Esophagus squamous epithelium (tissue), 5 donors: ENCODE measurements at regions not wholly inside any gene's neighbourhood (a gene's known extent, or its start where the extent isn't known, plus 50 kb on each side); places are given as distances from the start of the nearest gene placed in this dataset.
"Not testable (repeated sequence)": the region's sequence is repeated elsewhere in the genome, so short reads cannot be mapped to it uniquely, and the experiment has no call there.

Experiments
- DNase-seq: peaks from one replicate; lab custom pipeline; 2025; lab: John Stamatoyannopoulos, UW
- H3K27ac ChIP-seq, 4 donors: fragments of 200-600 bp; sonication (generic); one replicate each; pipeline ENCODE4 v1.5.1; 2016 to 2019; ENCODE audit warnings: mild to moderate bottlenecking in 1 of 4
- H3K27me3 ChIP-seq, 4 donors: fragments of 200-600 bp; sonication (generic); 1 replicate in 3 of 4; 2 replicates in 1 of 4; pipeline versions ENCODE4 v1.5.1 to v1.6.0; 2017 to 2021; ENCODE audit warnings: antibody characterized with exemption in 1 of 4
- H3K36me3 ChIP-seq, 3 donors: fragments of 200-600 bp; sonication (generic); one replicate each; pipeline ENCODE4 v1.5.1; 2016 to 2019
- H3K4me1 ChIP-seq, 3 donors: fragments of 200-600 bp; sonication (generic); one replicate each; pipeline ENCODE4 v1.5.1; 2017 to 2019
- H3K4me3 ChIP-seq, 4 donors: fragments of 200-600 bp; sonication (generic); 1 replicate in 3 of 4; 2 replicates in 1 of 4; pipeline ENCODE4 v1.5.1; 2016 to 2019; ENCODE audit warnings: mild to moderate bottlenecking in 2 of 4, moderate library complexity in 1 of 4
- H3K9me3 ChIP-seq, 3 donors: fragments of 200-600 bp; sonication (generic); one replicate each; pipeline ENCODE4 v1.5.1; 2016 to 2019
- POLR2A ChIP-seq, 4 donors: fragments of 450-650 bp; IDR thresholded peaks; one replicate each; pipeline ENCODE4 v1.6.1; 2017; ENCODE audit warnings: antibody characterized with exemption in 4 of 4, mild to moderate bottlenecking in 4 of 4, moderate library complexity in 3 of 4
- WGBS, 2 donors: methylation state at CpG; one replicate each; pipeline ENCODE4 v1.1.5; 2018; 5-methylcytosine and 5-hydroxymethylcytosine counted together
- intact Hi-C: fragments of 100-400 bp; cut with DNase I; formaldehyde crosslinking; loops from one replicate; pipeline ENCODE4 v1.15.0; 2022
- TF ChIP-seq, protein P1 (sequence below), 6 experiments: fragments of 450-650 bp in 4 of 6; fragments of 200-600 bp in 2 of 6; sonication (generic) in 2 of 6; IDR thresholded peaks; one replicate each; pipeline ENCODE4 v1.5.1; 2016 to 2019; ENCODE audit warnings: antibody characterized with exemption in 6 of 6, mild to moderate bottlenecking in 4 of 6, moderate library complexity in 4 of 6
- donor health status: DM: yes; HTN: yes; CAD: no.

DNA sequence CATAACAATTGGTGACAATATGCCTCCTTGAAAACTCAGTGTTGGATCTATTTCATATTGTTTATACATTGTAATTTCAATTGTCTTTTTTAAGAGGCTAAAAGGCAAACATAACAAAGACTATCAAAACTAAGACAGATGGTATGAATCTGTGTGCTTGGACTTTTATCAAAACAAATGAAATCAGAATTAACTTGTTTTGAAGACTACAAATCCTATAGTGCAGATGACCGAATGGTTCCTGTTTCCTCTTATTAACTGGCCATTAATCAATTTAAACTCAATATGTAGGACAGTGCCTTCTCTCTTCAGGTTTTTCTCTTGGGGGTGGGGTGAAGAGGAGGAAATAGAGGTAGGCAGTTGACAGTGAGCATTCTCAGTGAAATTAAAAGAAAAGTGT lies 366.9 kb upstream of the GRAMD2B start:
- TF ChIP-seq, protein P1, sequence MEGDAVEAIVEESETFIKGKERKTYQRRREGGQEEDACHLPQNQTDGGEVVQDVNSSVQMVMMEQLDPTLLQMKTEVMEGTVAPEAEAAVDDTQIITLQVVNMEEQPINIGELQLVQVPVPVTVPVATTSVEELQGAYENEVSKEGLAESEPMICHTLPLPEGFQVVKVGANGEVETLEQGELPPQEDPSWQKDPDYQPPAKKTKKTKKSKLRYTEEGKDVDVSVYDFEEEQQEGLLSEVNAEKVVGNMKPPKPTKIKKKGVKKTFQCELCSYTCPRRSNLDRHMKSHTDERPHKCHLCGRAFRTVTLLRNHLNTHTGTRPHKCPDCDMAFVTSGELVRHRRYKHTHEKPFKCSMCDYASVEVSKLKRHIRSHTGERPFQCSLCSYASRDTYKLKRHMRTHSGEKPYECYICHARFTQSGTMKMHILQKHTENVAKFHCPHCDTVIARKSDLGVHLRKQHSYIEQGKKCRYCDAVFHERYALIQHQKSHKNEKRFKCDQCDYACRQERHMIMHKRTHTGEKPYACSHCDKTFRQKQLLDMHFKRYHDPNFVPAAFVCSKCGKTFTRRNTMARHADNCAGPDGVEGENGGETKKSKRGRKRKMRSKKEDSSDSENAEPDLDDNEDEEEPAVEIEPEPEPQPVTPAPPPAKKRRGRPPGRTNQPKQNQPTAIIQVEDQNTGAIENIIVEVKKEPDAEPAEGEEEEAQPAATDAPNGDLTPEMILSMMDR (IDR thresholded peaks at IDR 0.05), result no peak
- TF ChIP-seq POLR2A (IDR thresholded peaks at IDR 0.05), result no peak
- Histone ChIP-seq H3K4me3 (no peak overlapping the region), H3K4me1 (no peaks in the 10 kb centered on the region), H3K27me3 (no peaks in the 10 kb centered on the region), H3K27ac (no peak overlapping the region), H3K9me3 (no peaks in the 10 kb centered on the region), H3K36me3 (no peaks in the 10 kb centered on the region)
- intact Hi-C loops, result no loop called here
- no peak for DNase-seq
- 63% methylated on average over 1 of the region's 1 CpG for WGBS, 2 donors

DNA sequence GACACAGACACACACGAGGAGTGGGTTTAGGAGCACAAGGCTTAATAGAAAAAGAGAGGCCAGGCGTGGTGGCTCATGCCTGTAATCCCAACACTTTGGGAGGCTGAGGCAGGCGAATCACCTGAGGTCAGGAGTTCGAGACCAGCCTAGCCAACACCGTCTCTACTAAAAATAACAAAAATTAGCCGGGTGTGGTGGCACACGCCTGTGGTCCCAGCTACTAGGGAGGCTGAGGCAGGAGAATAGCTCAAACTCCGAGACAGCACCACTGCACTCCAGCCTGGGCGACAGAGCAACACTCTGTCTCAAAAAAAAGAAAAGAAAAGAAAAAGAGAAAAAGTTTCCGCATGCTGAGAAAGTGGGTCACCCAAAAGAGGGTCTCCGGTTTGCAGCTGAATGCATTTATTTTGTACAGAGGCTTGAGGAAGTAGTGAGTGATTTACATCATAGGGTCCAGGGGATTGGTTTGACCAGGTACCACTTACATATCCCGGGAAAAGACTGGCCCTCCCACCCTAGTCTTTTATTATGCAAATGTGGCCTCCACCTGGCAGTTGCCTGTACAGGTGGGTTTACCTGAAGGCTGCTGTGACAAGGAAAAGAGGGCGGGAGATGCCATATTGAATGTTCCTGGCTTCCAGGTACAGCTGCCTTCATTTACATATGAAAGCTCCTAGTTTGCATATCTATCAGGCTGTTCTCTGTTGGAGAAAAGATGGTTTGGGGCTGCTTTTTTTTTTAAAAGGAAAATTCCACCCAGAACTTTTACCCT lies 366.2 kb upstream of the GRAMD2B start:
- no peaks in the 10 kb centered on the region for H3K9me3 ChIP-seq
- no peaks in the 10 kb centered on the region for H3K4me1 ChIP-seq
- H3K27ac ChIP-seq, result no peak overlapping the region
- no peaks in the 10 kb centered on the region for H3K27me3 ChIP-seq
- no peak overlapping the region for H3K4me3 ChIP-seq
- WGBS, 2 donors, result 73 to 83% methylated on average over 13 of the region's 13 CpGs
- no peak for DNase-seq
- H3K36me3 ChIP-seq, result no peaks in the 10 kb centered on the region
- no peak for TF ChIP-seq POLR2A (IDR thresholded peaks at IDR 0.05)
- TF ChIP-seq, protein P1 (IDR thresholded peaks at IDR 0.05), result no peak
- intact Hi-C loops, result no loop called here

DNA sequence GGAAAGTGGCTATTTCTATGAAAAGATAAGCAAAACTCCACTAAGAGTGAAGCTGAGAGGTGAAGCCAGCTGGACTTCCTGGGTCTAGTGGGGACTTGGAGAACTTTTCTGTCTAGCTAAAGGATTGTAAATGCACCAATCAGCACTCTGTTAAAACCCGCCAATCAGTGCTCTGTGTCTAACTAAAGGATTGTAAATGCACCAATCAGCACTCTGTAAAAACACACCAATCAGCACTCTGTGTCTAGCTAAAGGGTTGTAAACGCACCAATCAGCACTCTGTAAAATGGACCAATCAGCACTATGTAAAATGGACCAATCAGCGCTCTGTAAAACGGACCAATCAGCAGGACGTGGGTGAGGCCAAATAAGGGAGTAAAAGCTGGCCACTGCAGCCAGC lies 364.8 kb upstream of the GRAMD2B start:
- H3K27ac ChIP-seq, H3K9me3 ChIP-seq, H3K27me3 ChIP-seq, DNase-seq, H3K4me1 ChIP-seq, H3K4me3 ChIP-seq, H3K36me3 ChIP-seq, intact Hi-C loops: not testable (repeated sequence)
- 93 to 94% methylated on average over 5 of the region's 5 CpGs for WGBS, 2 donors

DNA sequence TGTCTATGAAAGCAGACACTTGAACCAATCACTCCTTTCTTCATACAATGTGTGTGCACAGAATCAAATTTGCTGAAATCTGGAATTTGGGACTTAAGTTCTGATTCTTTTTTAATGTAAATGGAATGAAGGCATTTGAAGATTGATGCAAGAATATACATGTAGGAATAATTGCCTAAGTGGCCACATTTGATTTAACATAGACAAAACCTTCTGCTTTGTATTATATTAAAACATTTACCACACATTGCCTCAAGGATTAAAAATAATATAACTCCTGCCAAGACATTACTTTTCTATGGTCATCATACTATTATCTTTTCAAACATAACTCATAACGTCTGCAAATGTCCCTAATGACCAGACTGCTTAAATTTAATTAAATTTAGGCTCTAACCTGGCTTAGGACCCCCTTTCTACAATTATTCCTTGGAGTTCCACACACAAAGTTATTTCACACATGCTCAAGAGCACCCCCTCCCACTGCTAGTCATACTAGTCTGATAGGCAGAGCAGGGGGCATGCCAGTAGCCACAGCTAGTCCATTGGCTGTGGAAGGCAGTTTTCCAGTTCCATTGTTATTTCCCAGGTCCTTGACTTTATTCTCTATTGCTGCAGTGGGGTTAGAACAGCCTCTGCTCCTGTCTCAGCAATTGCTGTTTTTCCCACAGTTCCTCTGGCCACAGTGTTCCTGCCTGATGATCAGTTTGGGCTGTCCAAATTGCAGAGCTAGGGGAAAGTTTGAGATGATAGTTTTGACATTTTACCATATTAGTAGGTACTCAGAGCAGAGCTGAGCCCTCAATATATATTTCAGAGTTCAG lies 360.6 kb upstream of the GRAMD2B start:
- peaks cover 0 to 4% (median 0%) of the 10 kb centered on the region in 3 donors for H3K4me1 ChIP-seq
- H3K27ac ChIP-seq, result no peak overlapping the region
- H3K36me3 ChIP-seq, result no peaks in the 10 kb centered on the region
- H3K9me3 ChIP-seq, result no peaks in the 10 kb centered on the region
- WGBS, 2 donors, result 0% methylated on average over 1 of the region's 1 CpG
- no peak for DNase-seq
- H3K4me3 ChIP-seq, result no peak overlapping the region
- H3K27me3 ChIP-seq, result no peaks in the 10 kb centered on the region
- TF ChIP-seq, protein P1 (IDR thresholded peaks at IDR 0.05), result no peak
- no peak for TF ChIP-seq POLR2A (IDR thresholded peaks at IDR 0.05)
- intact Hi-C loops, result no loop called here

DNA sequence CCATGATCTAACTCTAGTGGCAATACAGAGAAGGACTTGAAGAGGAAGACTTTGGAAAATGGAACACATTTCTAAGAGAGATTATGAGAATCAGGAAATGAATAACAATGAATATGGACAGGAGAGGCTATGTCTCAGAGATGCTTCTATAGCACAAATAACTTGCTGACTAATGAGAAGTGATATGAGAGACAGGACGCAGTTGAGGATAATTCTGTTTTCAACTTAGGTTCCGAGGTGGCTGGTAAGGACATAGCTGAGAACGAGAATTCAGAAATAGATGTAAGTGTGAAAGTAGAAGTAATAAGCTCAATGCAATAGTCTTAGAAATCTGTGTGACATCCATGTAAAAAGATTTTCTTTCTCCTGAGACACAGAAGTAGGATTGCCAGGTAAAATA lies 358.1 kb upstream of the GRAMD2B start:
- Histone ChIP-seq H3K4me1 (peaks cover 0 to 4% (median 0%) of the 10 kb centered on the region in 3 donors), H3K4me3 (no peak overlapping the region), H3K9me3 (no peaks in the 10 kb centered on the region), H3K36me3 (no peaks in the 10 kb centered on the region), H3K27me3 (no peaks in the 10 kb centered on the region), H3K27ac (no peak overlapping the region)
- no peak for TF ChIP-seq POLR2A (IDR thresholded peaks at IDR 0.05)
- TF ChIP-seq, protein P1 (IDR thresholded peaks at IDR 0.05), result no peak
- no peak for DNase-seq
- WGBS, 2 donors, result 85 to 90% methylated on average over 3 of the region's 3 CpGs
- intact Hi-C loops, result no loop called here
